ENCODE measurements at regions not wholly inside any gene's neighbourhood (a gene's known extent, or its start where the extent isn't known, plus 50 kb on each side); places are given as distances from the start of the nearest gene placed in this dataset.

GRCh38 chr17:34066528-34066927 is 188.6 kb upstream of the CCL2 start:
- POLR2A ChIA-PET, result no interaction called here
- H3K36me3 ChIP-seq (ENCODE audit: control insufficient read depth, insufficient read depth, low read length), result no peaks in the 10 kb centered on the region
- CTCF ChIA-PET, result no interaction called here
- no peak for TF ChIP-seq CTCF (IDR thresholded peaks at IDR 0.05; ENCODE audit: insufficient read depth, low read depth, low read length)
- no peak for DNase-seq (ENCODE audit: low read depth)
- no peaks in the 10 kb centered on the region for H3K27me3 ChIP-seq (ENCODE audit: control insufficient read depth, insufficient read depth, low read length)
- no peak overlapping the region for H3K4me3 ChIP-seq (ENCODE audit: low read depth, low read length)

- TF ChIP-seq CTCF (IDR thresholded peaks at IDR 0.05; ENCODE audit: insufficient read depth, low read depth, low read length), result no peak
Measured at GRCh38 chr17:34067011-34067410, 188.1 kb upstream of the CCL2 start.

GRCh38 chr17:34068571-34068970 is 186.5 kb upstream of the CCL2 start:
- Histone ChIP-seq H3K4me3 (ENCODE audit: low read depth, low read length) (no peak overlapping the region), H3K36me3 (ENCODE audit: control insufficient read depth, insufficient read depth, low read length) (no peaks in the 10 kb centered on the region), H3K27me3 (ENCODE audit: control insufficient read depth, insufficient read depth, low read length) (no peaks in the 10 kb centered on the region)
- CTCF ChIA-PET, result no interaction called here
- TF ChIP-seq CTCF (IDR thresholded peaks at IDR 0.05; ENCODE audit: insufficient read depth, low read depth, low read length), result no peak
- no peak for DNase-seq (ENCODE audit: low read depth)
- POLR2A ChIA-PET, result no interaction called here

More at GRCh38 chr17:34067011-34067410, 188.1 kb upstream of the CCL2 start:
- Histone ChIP-seq H3K4me3 (ENCODE audit: low read depth, low read length) (no peak overlapping the region), H3K36me3 (ENCODE audit: control insufficient read depth, insufficient read depth, low read length) (no peaks in the 10 kb centered on the region), H3K27me3 (ENCODE audit: control insufficient read depth, insufficient read depth, low read length) (no peaks in the 10 kb centered on the region)
- CTCF ChIA-PET, result no interaction called here
- POLR2A ChIA-PET, result no interaction called here
- DNase-seq (ENCODE audit: low read depth), result no peak

GRCh38 chr17:34070712-34071111 is 184.4 kb upstream of the CCL2 start:
- ChIA-PET POLR2A (no interaction called here), CTCF (no interaction called here)
- Histone ChIP-seq H3K36me3 (ENCODE audit: control insufficient read depth, insufficient read depth, low read length) (no peaks in the 10 kb centered on the region), H3K27me3 (ENCODE audit: control insufficient read depth, insufficient read depth, low read length) (no peaks in the 10 kb centered on the region), H3K4me3 (ENCODE audit: low read depth, low read length) (no peak overlapping the region)
- DNase-seq (ENCODE audit: low read depth), result no peak
- no peak for TF ChIP-seq CTCF (IDR thresholded peaks at IDR 0.05; ENCODE audit: insufficient read depth, low read depth, low read length)

- ChIA-PET POLR2A (no interaction called here), CTCF (interaction anchor here (0.7 kb wide), 1 partner anchor 45 kb away, joined by 3 read pairs; no protein-coding TSS in a partner anchor)
- DNase-seq (ENCODE audit: low read depth), result no peak
- TF ChIP-seq CTCF (IDR thresholded peaks at IDR 0.05; ENCODE audit: insufficient read depth, low read depth, low read length), result no peak
- Histone ChIP-seq H3K27me3 (ENCODE audit: control insufficient read depth, insufficient read depth, low read length) (no peaks in the 10 kb centered on the region), H3K4me3 (ENCODE audit: low read depth, low read length) (no peak overlapping the region), H3K36me3 (ENCODE audit: control insufficient read depth, insufficient read depth, low read length) (no peaks in the 10 kb centered on the region)
Measured at GRCh38 chr17:34071886-34072420, 183.1 kb upstream of the CCL2 start.
